ENCODE measurements at regions not wholly inside any gene's neighbourhood (a gene's known extent, or its start where the extent isn't known, plus 50 kb on each side); places are given as distances from the start of the nearest gene placed in this dataset.

DNA sequence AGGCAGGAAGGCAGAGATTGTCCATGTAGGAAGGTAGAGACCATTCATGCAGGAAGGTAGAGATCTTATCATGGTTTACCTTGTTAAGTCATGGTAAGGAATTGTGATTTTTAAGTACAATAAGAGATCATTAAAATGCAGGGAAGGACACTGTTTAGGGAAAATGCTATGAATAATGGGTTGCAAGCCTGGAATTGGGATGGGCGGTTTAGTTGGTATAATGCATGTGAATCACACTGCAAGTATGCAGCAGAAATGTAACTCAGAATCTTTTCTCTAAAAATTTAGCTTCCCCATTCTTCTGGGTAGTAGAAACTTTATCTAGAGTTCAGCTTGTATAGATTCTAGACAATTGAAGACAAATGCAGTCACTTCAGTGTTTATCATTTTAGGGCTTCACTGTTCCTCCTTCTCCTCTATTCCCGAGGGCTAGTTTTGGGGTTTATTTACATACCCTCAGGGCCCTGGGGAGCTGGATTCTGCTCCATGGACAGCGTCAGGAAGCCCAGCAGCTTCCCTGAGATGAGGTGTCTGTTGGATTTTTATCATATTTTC lies 212.0 kb downstream of the SREK1 start:
- Histone ChIP-seq H2BK20ac (ENCODE audit: low read depth, low read length, poor library complexity, severe bottlenecking) (no peak overlapping the region), H2AFZ (ENCODE audit: low read length) (no peak overlapping the region), H3K4me2 (ENCODE audit: insufficient read depth, insufficient read length, low read length) (no peak overlapping the region), H3K79me2 (ENCODE audit: insufficient read depth, low read length) (no peaks in the 10 kb centered on the region), H3K56ac (ENCODE audit: insufficient read length, low read depth, low read length) (no peak overlapping the region), H2BK15ac (ENCODE audit: low read depth, low read length) (no peak overlapping the region), H4K91ac (ENCODE audit: insufficient read length, low read depth, low read length) (no peak overlapping the region), H2BK5ac (ENCODE audit: insufficient read length, low read length) (no peak overlapping the region), H3K23me2 (ENCODE audit: insufficient read length, low read depth, low read length, poor library complexity, severe bottlenecking) (no peaks in the 10 kb centered on the region), H2BK12ac (ENCODE audit: insufficient read length, low read depth, low read length) (no peak overlapping the region), H3T11ph (ENCODE audit: low read length) (no peak overlapping the region), H3K18ac (ENCODE audit: insufficient read length, low read depth, low read length) (no peak overlapping the region), H3K9ac (ENCODE audit: extremely low read depth, insufficient read length, low read length) (no peak overlapping the region), H3K23ac (ENCODE audit: insufficient read length, low read depth, low read length) (no peak overlapping the region), H4K5ac (ENCODE audit: insufficient read length, low read depth, low read length) (no peak overlapping the region), H4K20me1 (ENCODE audit: control insufficient read depth, insufficient read depth, insufficient read length) (no peaks in the 10 kb centered on the region), H2AK5ac (ENCODE audit: insufficient read length, low read length) (no peak overlapping the region), H3K79me1 (ENCODE audit: insufficient read depth, low read depth, low read length, poor library complexity, severe bottlenecking) (no peaks in the 10 kb centered on the region), H3K14ac (ENCODE audit: insufficient read depth, low read length) (no peak overlapping the region), H3K27me3 (ENCODE audit: insufficient read depth, low read length) (no peaks in the 10 kb centered on the region), H3K9me3 (ENCODE audit: control insufficient read depth, low read depth, low read length) (no peaks in the 10 kb centered on the region), H3K27ac (ENCODE audit: insufficient read length, low read depth, low read length) (no peak overlapping the region), H3K4ac (ENCODE audit: low read depth, low read length) (no peak overlapping the region), H4K8ac (replicated peaks; ENCODE audit: insufficient read length, low read depth, low read length) (peak overlapping the region; percentile 38), H3K4me1 (ENCODE audit: insufficient read depth, low read length) (peaks cover 2% of the 10 kb centered on the region; the same call in 1 of the 2 replicates), H2BK120ac (ENCODE audit: low read depth, low read length, poor library complexity, severe bottlenecking) (no peak overlapping the region)
- Mint-ChIP-seq H3K9me3 (no peaks in the 10 kb centered on the region), H3K4me1 (peaks cover 0 to 5% of the 10 kb centered on the region in 2 experiments; a peak in 1 of 4 replicates), H3K27ac (no peak overlapping the region), H3K36me3 (ENCODE audit: insufficient read depth in 1 of 3, low read depth in 3 of 3) (no peaks in the 10 kb centered on the region), H3K4me3 (no peak overlapping the region), H3K27me3 (ENCODE audit: low read depth) (peaks cover 3% of the 10 kb centered on the region)
- DNase-seq: no peak
- no CpG with 5 or more reads among the region's 3 CpGs for WGBS (ENCODE audit: extremely low coverage, insufficient read length, low lambda C conversion rate)
- TF ChIP-seq, protein P1, sequence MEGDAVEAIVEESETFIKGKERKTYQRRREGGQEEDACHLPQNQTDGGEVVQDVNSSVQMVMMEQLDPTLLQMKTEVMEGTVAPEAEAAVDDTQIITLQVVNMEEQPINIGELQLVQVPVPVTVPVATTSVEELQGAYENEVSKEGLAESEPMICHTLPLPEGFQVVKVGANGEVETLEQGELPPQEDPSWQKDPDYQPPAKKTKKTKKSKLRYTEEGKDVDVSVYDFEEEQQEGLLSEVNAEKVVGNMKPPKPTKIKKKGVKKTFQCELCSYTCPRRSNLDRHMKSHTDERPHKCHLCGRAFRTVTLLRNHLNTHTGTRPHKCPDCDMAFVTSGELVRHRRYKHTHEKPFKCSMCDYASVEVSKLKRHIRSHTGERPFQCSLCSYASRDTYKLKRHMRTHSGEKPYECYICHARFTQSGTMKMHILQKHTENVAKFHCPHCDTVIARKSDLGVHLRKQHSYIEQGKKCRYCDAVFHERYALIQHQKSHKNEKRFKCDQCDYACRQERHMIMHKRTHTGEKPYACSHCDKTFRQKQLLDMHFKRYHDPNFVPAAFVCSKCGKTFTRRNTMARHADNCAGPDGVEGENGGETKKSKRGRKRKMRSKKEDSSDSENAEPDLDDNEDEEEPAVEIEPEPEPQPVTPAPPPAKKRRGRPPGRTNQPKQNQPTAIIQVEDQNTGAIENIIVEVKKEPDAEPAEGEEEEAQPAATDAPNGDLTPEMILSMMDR (conservative IDR thresholded peaks at IDR 0.05): no peak

All from H9 (cell line).